ENCODE measurements at regions not wholly inside any gene's neighbourhood (a gene's known extent, or its start where the extent isn't known, plus 50 kb on each side); places are given as distances from the start of the nearest gene placed in this dataset.
"Not testable (repeated sequence)": the region's sequence is repeated elsewhere in the genome, so short reads cannot be mapped to it uniquely, and the experiment has no call there.

DNA sequence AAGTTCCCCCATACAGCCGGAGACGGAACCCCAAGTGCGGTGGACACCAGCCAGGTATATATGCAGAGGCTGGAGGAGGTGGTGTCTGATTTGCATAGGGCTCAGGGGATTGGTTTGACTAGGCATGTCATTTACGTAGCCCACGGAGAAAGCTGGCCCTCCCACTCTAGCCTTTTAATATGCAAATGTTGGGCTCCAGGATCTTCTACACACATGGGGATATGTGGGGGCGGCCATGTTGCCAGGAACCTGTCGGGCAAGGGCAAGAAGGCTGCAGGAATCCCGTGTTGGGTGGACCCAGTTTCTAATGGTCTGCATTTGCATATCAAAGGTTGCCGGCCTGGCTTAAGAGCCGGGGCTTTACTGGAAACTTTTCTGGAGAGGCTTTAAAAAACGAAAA, 57.4 kb downstream of the FTHL17 start:
- ATAC-seq (ENCODE audit: insufficient number of reproducible peaks, low FRiP score, low read depth); H3K27me3 ChIP-seq (replicated peaks; ENCODE audit: insufficient read depth); H3K9me3 ChIP-seq; H3K27ac ChIP-seq; H3K4me3 ChIP-seq; DNase-seq (ENCODE audit: low spot score); H3K4me1 ChIP-seq (ENCODE audit: control insufficient read depth in 1 of 2, low read depth in 2 of 2); H3K36me3 ChIP-seq: not testable (repeated sequence)

DNA sequence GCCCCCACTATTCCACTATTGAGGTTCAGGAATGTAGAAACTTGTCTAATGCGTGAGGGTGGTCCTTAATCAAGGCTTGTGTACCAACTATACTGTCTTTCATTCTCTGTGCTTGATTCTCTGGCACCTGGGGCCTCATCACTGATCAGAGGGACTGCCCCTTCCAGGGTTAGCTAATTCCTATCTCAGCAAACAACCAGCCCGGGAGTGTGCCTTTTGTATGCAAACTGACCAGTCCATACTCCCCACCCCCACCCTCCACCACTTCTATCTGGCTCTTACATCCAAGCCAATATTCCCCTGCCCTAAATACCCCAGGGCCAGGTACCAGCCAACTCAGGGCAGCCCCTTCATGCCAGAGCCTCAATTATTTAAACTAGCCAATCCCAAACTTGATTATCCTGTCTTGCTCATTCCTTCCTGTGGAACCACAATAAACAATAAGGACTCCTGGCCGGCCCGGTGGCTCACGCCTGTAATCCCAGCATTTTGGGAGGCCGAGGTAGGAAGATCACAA, 59.3 kb downstream of the FTHL17 start:
- Histone ChIP-seq H3K4me3 (no peak overlapping the region), H3K27me3 (replicated peaks; ENCODE audit: insufficient read depth) (no peaks in the 10 kb centered on the region), H3K9me3 (no peaks in the 10 kb centered on the region), H3K27ac (no peak overlapping the region), H3K36me3 (no peaks in the 10 kb centered on the region), H3K4me1 (ENCODE audit: control insufficient read depth in 1 of 2, low read depth in 2 of 2) (no peaks in the 10 kb centered on the region)
- TF ChIP-seq, protein P1, sequence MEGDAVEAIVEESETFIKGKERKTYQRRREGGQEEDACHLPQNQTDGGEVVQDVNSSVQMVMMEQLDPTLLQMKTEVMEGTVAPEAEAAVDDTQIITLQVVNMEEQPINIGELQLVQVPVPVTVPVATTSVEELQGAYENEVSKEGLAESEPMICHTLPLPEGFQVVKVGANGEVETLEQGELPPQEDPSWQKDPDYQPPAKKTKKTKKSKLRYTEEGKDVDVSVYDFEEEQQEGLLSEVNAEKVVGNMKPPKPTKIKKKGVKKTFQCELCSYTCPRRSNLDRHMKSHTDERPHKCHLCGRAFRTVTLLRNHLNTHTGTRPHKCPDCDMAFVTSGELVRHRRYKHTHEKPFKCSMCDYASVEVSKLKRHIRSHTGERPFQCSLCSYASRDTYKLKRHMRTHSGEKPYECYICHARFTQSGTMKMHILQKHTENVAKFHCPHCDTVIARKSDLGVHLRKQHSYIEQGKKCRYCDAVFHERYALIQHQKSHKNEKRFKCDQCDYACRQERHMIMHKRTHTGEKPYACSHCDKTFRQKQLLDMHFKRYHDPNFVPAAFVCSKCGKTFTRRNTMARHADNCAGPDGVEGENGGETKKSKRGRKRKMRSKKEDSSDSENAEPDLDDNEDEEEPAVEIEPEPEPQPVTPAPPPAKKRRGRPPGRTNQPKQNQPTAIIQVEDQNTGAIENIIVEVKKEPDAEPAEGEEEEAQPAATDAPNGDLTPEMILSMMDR (IDR thresholded peaks at IDR 0.05), result no peak
- DNase-seq (ENCODE audit: low spot score), result no peak
- ATAC-seq (ENCODE audit: insufficient number of reproducible peaks, low FRiP score, low read depth), result no peak

DNA sequence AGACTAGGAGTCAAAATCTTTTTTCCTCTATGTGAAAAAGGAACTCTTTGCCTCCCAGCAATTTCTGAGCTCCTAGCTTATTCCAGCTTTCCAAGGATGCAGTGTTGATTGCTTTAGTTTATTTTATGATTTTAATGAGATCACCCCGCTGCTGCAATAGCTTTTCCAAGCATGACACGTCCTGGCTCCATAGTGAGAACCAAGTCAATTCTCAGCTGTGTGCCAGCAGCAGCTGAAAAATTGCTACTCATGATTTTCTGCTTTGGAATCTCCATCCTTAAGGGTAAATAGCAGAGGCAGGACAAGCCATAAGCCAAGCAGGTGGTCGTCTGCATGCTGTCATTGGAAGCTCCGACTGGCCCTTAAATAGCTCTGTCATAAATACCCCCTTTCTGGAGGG, 64.5 kb downstream of the FTHL17 start:
- Histone ChIP-seq H3K4me3 (no peak overlapping the region), H3K36me3 (no peaks in the 10 kb centered on the region), H3K4me1 (ENCODE audit: control insufficient read depth in 1 of 2, low read depth in 2 of 2) (no peaks in the 10 kb centered on the region), H3K9me3 (no peaks in the 10 kb centered on the region), H3K27me3 (replicated peaks; ENCODE audit: insufficient read depth) (no peaks in the 10 kb centered on the region), H3K27ac (no peak overlapping the region)
- no peak for ATAC-seq (ENCODE audit: insufficient number of reproducible peaks, low FRiP score, low read depth)
- DNase-seq (ENCODE audit: low spot score), result no peak
- TF ChIP-seq, protein P1 (IDR thresholded peaks at IDR 0.05), result no peak

DNA sequence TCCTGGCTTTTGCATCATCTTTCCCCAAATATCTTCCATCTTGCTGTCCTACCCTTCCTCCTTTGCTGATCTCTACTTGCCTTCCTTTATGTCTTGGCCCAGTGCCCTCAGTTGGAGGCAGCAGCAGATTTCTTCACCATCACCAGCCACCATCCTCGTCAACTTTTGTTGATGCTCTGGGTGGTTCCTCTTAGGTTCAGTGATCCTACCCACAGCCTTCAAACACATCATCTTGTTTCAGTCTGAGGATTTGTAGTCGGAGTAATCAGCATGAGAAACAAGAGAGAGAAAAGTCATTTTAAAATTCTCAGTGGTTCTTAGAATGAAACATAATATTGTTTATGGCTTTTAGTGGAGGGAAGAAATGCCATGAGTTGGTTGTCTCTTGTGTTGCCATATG, 65.8 kb downstream of the FTHL17 start:
- H3K4me1 ChIP-seq (ENCODE audit: control insufficient read depth in 1 of 2, low read depth in 2 of 2), result no peaks in the 10 kb centered on the region
- TF ChIP-seq, protein P1 (IDR thresholded peaks at IDR 0.05), result no peak
- H3K4me3 ChIP-seq, result no peak overlapping the region
- no peaks in the 10 kb centered on the region for H3K27me3 ChIP-seq (replicated peaks; ENCODE audit: insufficient read depth)
- no peak overlapping the region for H3K27ac ChIP-seq
- no peaks in the 10 kb centered on the region for H3K9me3 ChIP-seq
- ATAC-seq (ENCODE audit: insufficient number of reproducible peaks, low FRiP score, low read depth), result no peak
- H3K36me3 ChIP-seq, result no peaks in the 10 kb centered on the region
- DNase-seq (ENCODE audit: low spot score), result no peak

DNA sequence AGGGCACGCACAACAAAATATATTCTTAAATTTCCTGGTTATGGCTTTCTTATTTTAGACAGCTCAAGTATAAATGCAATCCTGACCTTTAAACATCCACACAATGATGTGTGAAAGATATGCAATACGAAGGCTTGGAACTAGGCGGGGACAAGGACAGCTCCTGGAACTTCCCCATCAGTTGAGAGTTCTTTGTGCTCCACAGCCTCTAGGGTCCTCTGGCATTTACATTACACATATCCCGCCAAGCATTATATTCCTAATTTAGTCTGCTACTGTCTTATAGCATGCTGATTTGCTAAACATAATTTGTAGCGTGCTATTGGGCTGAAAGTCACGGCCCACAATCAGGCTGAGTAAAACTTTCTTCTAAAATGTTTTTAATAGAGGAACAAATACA, 74.4 kb downstream of the FTHL17 start:
- TF ChIP-seq, protein P1 (IDR thresholded peaks at IDR 0.05), result no peak
- Histone ChIP-seq H3K27me3 (replicated peaks; ENCODE audit: insufficient read depth) (no peaks in the 10 kb centered on the region), H3K36me3 (no peaks in the 10 kb centered on the region), H3K4me3 (no peak overlapping the region), H3K9me3 (no peaks in the 10 kb centered on the region), H3K27ac (no peak overlapping the region), H3K4me1 (ENCODE audit: control insufficient read depth in 1 of 2, low read depth in 2 of 2) (no peaks in the 10 kb centered on the region)
- ATAC-seq (ENCODE audit: insufficient number of reproducible peaks, low FRiP score, low read depth) (no peak), DNase-seq (ENCODE audit: low spot score) (no peak)

DNA sequence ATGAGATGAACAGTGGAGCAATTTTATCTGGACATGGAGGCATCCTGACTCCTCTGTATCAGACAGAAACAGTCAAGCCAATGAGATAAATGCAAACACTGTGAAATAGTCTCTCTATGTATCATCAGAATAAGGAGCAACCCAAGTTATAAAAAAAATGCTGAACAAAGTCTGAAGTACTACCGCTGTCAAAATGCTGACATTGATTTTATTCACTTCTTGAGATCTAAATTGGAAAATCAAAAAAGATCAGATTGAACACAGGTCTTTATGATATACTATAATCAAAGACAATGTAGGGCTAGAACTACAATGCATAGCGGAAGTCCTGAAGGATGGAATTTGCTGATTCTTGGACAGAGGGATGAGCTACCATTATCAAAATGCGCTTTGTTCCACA, 76.1 kb downstream of the FTHL17 start:
- Histone ChIP-seq H3K27ac (no peak overlapping the region), H3K36me3 (no peaks in the 10 kb centered on the region), H3K4me3 (no peak overlapping the region), H3K9me3 (no peaks in the 10 kb centered on the region), H3K4me1 (ENCODE audit: control insufficient read depth in 1 of 2, low read depth in 2 of 2) (no peaks in the 10 kb centered on the region), H3K27me3 (replicated peaks; ENCODE audit: insufficient read depth) (no peaks in the 10 kb centered on the region)
- ATAC-seq (ENCODE audit: insufficient number of reproducible peaks, low FRiP score, low read depth) (no peak), DNase-seq (ENCODE audit: low spot score) (no peak)
- TF ChIP-seq, protein P1 (IDR thresholded peaks at IDR 0.05), result no peak
